ENCODE measurements at regions not wholly inside any gene's neighbourhood (a gene's known extent, or its start where the extent isn't known, plus 50 kb on each side); places are given as distances from the start of the nearest gene placed in this dataset.

DNA sequence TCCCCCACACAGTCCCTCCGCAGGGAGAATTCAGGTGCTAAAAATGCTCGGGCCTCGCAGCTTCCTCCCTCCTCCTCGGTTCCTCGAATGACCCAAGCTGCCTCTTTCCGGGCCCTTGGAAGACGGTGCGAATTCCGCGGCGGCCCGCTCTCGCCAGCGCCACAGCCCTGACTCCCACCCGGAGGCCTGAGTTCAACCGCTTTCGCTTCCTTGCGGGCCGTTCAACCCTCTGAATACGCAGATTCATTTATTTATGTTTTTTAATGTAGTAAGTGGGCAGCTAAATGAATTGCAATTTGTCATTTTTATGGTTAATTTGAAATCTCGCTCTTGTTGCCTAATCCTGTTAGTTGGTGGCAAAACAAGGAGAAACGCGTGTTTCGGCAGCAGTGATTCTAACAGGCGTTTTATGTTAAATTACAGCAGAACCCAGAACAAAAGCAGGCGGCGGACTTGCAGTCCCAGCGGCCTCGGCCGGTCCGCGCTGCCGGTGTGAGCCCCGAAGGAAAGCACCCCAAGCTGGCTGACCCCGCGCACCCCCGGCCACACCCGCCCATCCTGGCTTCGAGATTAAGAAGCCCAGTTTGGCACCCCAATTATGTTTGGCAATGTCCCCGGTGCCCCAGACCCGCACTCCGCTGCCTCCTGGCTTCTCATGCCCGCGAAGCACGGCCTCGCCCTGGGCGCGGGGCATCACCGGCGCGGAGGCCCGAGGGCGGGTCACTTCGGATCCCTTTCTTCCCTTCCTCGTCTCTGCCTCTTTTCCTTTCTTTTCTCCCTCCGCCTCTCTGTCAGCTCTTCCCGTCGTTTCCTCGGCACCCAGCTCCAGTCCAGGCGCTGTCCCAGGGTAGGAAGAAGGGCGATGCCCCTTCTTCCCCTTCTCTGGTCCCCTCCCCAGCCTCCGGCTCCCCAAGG lies 75.9 kb downstream of the INSIG1 start:
- no peak for TF ChIP-seq CEBPB (IDR thresholded peaks at IDR 0.05)
- no peak for TF ChIP-seq FOXM1 (IDR thresholded peaks at IDR 0.05; ENCODE audit: borderline replicate concordance, low read depth)
- no peak for TF ChIP-seq CREB1 (IDR thresholded peaks at IDR 0.05; ENCODE audit: low read depth)

DNA sequence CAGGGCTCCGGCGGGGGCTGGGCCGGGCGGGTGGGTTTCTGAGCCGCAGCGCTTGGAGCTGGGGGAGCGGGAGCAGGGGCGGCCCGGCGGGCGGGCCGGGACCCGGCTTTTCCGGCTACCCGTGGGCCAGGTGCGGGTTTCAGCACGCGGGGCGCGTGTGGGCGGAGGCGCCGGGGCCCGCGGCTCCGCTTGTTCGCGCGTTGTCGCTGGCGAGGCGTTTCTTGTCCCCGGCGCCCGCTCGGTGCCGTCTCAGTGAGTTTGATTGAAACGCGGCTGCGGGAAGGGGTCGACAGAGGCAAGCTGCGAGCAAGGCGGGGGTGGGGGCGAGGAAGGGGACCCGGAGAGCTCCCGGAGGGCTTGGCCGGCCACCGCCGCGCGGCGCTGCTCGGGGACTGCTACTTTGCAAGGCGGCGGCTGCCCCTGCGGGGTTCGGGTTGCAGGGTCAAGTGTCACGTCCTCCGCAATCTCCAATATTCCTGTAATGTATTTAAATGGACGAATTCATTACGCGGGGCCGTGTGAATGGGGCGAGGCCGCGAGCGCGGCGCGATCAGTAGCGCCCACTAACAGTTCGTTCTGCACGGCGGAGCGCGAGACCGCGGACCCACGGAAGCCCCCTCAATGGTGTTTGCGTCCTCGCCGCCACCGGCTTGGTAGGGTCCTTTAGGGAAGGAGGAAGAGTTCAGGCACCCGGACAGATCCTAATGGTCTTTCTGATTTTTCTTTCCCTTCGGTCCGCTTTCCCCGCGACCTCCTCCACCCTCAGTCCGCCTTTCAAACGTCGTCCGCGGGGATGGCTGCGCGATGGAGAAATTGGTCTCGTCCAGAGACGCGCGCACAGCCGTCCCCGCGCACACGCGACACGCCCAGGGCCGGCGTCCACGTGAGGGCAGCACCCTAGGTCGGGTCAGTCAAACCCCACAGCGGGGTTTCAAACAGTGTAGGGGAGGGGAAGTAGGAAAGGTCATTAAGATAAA lies 76.9 kb downstream of the INSIG1 start:
- TF ChIP-seq TCF12 (IDR thresholded peaks at IDR 0.05; ENCODE audit: low read depth) (no peak), EGR1 (IDR thresholded peaks at IDR 0.05) (no peak), CEBPB (IDR thresholded peaks at IDR 0.05) (no peak), TAF1 (IDR thresholded peaks at IDR 0.05; ENCODE audit: low read depth) (no peak), EP300 (IDR thresholded peaks at IDR 0.05; ENCODE audit: borderline replicate concordance) (no peak)
- TF ChIP-seq, protein P1, sequence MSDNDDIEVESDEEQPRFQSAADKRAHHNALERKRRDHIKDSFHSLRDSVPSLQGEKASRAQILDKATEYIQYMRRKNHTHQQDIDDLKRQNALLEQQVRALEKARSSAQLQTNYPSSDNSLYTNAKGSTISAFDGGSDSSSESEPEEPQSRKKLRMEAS (IDR thresholded peaks at IDR 0.05): no peak

DNA sequence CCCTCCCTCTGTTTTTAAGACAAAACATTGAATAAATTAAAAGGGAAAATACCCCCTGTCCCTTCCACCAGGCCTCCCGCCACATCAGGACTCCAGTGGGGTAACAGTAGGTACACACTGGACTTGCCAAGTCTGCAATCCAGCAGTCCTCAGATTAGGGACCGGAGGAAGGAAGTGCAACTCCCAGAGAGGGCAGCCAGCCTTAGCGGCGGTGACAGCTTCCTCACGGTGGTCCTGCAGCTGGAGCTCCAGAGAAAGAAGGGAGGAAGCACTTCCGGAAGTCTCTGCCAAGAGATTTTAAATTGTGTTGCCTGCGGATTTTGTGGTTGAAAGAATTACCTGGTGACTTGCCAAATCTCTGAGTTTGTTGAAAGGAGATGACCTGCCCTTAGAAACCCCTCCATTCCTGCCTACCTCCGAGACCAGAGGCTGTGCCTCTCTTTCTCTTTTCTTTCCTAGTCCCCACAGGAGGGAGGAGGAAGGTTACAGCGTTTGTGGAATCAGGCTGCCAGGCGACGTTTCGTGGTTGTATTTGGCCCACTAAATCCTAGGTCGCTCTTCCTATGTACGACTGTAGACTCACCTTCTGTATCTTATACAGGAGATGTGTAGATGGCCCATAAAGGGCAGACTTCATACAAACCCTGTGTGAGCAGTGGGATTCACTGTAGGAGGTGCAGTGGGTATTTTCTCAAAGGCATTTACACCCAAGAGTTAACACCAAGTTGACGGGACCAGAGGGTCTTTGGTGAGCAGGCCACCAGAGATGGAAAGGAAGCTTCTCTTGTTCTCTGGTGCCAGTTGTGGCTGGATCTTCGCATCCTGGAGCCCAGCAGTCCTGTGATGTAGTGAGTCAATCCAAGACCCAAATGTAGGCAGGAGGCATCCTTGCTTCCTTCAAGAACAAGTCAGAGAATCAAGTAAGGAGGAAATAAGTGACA lies 77.9 kb downstream of the INSIG1 start:
- TF ChIP-seq, protein P2, sequence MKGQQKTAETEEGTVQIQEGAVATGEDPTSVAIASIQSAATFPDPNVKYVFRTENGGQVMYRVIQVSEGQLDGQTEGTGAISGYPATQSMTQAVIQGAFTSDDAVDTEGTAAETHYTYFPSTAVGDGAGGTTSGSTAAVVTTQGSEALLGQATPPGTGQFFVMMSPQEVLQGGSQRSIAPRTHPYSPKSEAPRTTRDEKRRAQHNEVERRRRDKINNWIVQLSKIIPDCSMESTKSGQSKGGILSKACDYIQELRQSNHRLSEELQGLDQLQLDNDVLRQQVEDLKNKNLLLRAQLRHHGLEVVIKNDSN (IDR thresholded peaks at IDR 0.05): no peak
- TF ChIP-seq ZBTB7A (IDR thresholded peaks at IDR 0.05; ENCODE audit: low read depth): no peak
- TF ChIP-seq, protein P1 (IDR thresholded peaks at IDR 0.05): no peak
- no peak for TF ChIP-seq YY1 (IDR thresholded peaks at IDR 0.05; ENCODE audit: low read depth)
- TF ChIP-seq RAD21 (IDR thresholded peaks at IDR 0.05; ENCODE audit: low read depth): no peak
- no peak for TF ChIP-seq TCF12 (IDR thresholded peaks at IDR 0.05; ENCODE audit: low read depth)
- no peak for TF ChIP-seq TEAD4 (IDR thresholded peaks at IDR 0.05)
- TF ChIP-seq EP300 (IDR thresholded peaks at IDR 0.05; ENCODE audit: borderline replicate concordance): no peak
- no peak for TF ChIP-seq TAF1 (IDR thresholded peaks at IDR 0.05; ENCODE audit: low read depth)

DNA sequence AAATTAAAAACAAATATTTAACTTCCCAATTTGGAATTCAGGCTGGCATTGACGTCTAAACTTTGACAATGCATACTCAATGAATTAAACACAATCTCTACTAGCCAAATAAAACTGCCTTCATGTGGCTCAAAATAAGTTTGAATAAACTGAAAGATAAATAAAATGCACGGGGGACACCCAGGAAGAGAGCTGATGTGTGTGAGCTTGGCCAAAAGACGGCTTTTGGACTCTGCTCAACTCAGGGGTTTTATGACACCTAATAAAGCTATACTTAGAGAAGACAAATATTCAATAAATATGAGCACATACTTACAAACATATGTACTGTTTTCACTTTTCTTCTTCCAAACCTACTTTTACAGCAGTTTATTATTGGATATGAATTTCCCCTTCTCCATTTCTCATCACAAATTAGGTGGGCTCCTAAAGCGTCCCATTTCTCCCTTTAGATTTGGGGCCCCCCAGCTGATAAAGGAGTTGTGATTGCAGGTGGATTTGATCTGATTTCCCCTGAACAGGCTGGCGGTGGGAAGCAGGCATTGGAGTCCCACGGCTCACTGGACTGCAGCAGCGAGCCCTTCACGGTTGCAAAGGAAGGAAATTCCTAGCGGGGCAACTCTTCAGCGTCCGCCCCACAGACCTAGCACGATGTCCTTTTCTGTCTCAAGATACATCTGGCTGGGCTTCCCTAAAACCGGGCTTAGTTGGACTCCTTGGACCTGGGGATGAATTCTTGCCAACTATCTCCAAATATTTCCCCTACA lies 79.6 kb downstream of the INSIG1 start:
- TF ChIP-seq TAF1 (IDR thresholded peaks at IDR 0.05; ENCODE audit: low read depth) (no peak), EP300 (IDR thresholded peaks at IDR 0.05; ENCODE audit: borderline replicate concordance) (no peak), ZBTB7A (IDR thresholded peaks at IDR 0.05; ENCODE audit: low read depth) (no peak), TCF12 (IDR thresholded peaks at IDR 0.05; ENCODE audit: low read depth) (no peak), YY1 (IDR thresholded peaks at IDR 0.05; ENCODE audit: low read depth) (no peak), CEBPB (IDR thresholded peaks at IDR 0.05) (no peak), FOXM1 (IDR thresholded peaks at IDR 0.05; ENCODE audit: borderline replicate concordance, low read depth) (no peak), EGR1 (IDR thresholded peaks at IDR 0.05) (no peak), TEAD4 (IDR thresholded peaks at IDR 0.05) (no peak), RAD21 (IDR thresholded peaks at IDR 0.05; ENCODE audit: low read depth) (no peak)
- TF ChIP-seq, protein P1 (IDR thresholded peaks at IDR 0.05): no peak
- TF ChIP-seq, protein P2 (IDR thresholded peaks at IDR 0.05): no peak
- TF ChIP-seq, protein P3, sequence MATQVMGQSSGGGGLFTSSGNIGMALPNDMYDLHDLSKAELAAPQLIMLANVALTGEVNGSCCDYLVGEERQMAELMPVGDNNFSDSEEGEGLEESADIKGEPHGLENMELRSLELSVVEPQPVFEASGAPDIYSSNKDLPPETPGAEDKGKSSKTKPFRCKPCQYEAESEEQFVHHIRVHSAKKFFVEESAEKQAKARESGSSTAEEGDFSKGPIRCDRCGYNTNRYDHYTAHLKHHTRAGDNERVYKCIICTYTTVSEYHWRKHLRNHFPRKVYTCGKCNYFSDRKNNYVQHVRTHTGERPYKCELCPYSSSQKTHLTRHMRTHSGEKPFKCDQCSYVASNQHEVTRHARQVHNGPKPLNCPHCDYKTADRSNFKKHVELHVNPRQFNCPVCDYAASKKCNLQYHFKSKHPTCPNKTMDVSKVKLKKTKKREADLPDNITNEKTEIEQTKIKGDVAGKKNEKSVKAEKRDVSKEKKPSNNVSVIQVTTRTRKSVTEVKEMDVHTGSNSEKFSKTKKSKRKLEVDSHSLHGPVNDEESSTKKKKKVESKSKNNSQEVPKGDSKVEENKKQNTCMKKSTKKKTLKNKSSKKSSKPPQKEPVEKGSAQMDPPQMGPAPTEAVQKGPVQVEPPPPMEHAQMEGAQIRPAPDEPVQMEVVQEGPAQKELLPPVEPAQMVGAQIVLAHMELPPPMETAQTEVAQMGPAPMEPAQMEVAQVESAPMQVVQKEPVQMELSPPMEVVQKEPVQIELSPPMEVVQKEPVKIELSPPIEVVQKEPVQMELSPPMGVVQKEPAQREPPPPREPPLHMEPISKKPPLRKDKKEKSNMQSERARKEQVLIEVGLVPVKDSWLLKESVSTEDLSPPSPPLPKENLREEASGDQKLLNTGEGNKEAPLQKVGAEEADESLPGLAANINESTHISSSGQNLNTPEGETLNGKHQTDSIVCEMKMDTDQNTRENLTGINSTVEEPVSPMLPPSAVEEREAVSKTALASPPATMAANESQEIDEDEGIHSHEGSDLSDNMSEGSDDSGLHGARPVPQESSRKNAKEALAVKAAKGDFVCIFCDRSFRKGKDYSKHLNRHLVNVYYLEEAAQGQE (IDR thresholded peaks at IDR 0.05; ENCODE audit: low read depth): no peak

DNA sequence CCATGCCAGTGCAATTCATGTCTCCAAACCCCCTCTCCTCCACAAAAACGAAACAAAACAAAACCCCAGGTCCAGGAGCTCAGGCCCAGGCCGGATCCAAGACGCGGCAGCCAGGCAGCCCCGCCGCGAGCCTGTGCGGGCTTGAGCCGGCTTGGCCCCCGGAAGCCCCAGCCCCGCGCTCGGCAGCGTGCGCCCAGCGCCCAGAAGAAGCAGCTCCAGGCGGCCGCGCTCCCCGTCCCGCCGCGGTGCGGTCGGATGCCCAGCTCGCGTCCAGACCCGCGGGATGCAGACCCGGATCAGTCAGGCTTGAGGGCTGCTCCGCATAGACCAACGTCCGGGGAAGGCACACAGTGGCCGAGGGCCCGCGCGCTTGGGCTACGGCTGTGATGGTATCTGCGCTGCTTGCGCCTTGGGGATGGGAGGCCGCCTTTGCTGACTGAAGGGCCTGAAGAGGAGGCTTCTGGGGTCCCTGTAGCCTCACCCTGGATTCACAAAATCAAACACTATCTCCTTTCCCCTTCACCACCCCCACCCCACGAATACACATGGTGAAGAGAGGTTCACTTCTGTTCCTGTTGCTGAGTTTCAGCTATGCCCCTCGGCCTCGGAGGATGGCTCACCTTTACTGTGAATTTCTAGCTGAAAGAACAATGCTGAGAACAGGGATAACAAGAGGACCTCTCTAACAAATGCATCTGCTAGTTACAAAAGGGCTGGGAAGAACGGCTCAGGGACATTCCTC lies 79.9 kb upstream of the EN2 start:
- TF ChIP-seq CEBPB (IDR thresholded peaks at IDR 0.05) (no peak), TEAD4 (IDR thresholded peaks at IDR 0.05) (no peak), NFIC (IDR thresholded peaks at IDR 0.05) (no peak)
